ENCODE measurements at regions not wholly inside any gene's neighbourhood (a gene's known extent, or its start where the extent isn't known, plus 50 kb on each side); places are given as distances from the start of the nearest gene placed in this dataset.

DNA sequence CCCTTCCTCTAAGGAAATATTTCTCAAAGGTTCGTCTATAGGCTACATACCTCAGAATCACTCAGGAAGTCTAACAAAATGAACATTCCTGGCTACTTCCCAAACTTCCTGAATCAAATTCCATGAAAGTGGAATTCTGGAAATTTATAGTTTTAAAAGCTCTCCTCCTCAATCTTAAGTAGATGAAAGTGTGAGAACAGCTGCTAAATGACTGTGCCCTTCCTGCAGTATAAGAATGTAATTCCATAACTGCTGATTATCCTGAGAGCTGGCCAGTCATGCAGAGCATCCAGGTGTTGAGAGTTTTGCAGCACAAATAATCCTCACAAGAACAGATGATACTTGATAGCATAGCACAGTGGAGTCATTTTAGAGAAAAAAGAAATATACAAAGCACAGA lies 265.0 kb downstream of the KCNJ3 start:
- Histone ChIP-seq H3K79me1 (ENCODE audit: low read depth, low read length) (no peaks in the 10 kb centered on the region), H3K23ac (ENCODE audit: insufficient read length) (no peak overlapping the region), H4K20me1 (replicated peaks in 1 of 2; ENCODE audit: control insufficient read depth in 1 of 2, insufficient read depth in 2 of 2, low read length in 2 of 2) (no peaks in the 10 kb centered on the region), H3K4me2 (ENCODE audit: insufficient read depth in 1 of 2, low read depth in 2 of 2, low read length in 2 of 2) (no peak overlapping the region), H3K27ac (ENCODE audit: low read depth, low read length) (no peak overlapping the region), H4K91ac (replicated peaks; ENCODE audit: insufficient read length, low read length) (no peak overlapping the region), H4K8ac (ENCODE audit: extremely low read depth, insufficient read depth, low read length) (no peak overlapping the region), H3K9ac (replicated peaks in 1 of 4; ENCODE audit: extremely low read depth in 1 of 4, low read depth in 3 of 4, low read length in 3 of 4) (no peak overlapping the region), H3K4me1 (replicated peaks in 1 of 4; ENCODE audit: control insufficient read depth in 3 of 4, insufficient read depth in 4 of 4, low read length in 3 of 4) (no peaks in the 10 kb centered on the region), H3K56ac (replicated peaks; ENCODE audit: insufficient read length, low read depth, low read length) (no peak overlapping the region), H2BK12ac (ENCODE audit: low read depth, low read length) (no peak overlapping the region), H4K5ac (ENCODE audit: insufficient read length, low read depth, low read length) (no peak overlapping the region), H3K4me3 (ENCODE audit: extremely low read depth in 1 of 4, insufficient read depth in 2 of 4, low read depth in 3 of 4, low read length in 4 of 4) (no peak overlapping the region), H3K36me3 (ENCODE audit: control insufficient read depth in 2 of 4, insufficient read depth in 4 of 4, low read length in 3 of 4) (no peaks in the 10 kb centered on the region), H2BK15ac (ENCODE audit: low read length) (no peak overlapping the region), H3K27me3 (replicated peaks in 1 of 4; ENCODE audit: control insufficient read depth in 3 of 4, extremely low read depth in 1 of 4, insufficient read depth in 3 of 4, low read length in 3 of 4) (no peaks in the 10 kb centered on the region), H3K4ac (replicated peaks; ENCODE audit: insufficient read length, low read depth, low read length) (no peak overlapping the region), H3K79me2 (ENCODE audit: control insufficient read depth in 1 of 2, insufficient read depth in 2 of 2, low read length in 2 of 2) (no peaks in the 10 kb centered on the region), H2BK5ac (ENCODE audit: low read depth, low read length) (no peak overlapping the region), H3K9me3 (ENCODE audit: insufficient read depth in 2 of 2, low read depth in 1 of 2, low read length in 1 of 2) (no peaks in the 10 kb centered on the region), H3K14ac (ENCODE audit: insufficient read length) (no peak overlapping the region), H2AFZ (ENCODE audit: low read length) (no peak overlapping the region), H3K23me2 (ENCODE audit: low read depth, low read length) (no peaks in the 10 kb centered on the region), H3K18ac (ENCODE audit: extremely low read depth, low read length) (no peak overlapping the region), H2BK20ac (ENCODE audit: low read length) (no peak overlapping the region), H2AK5ac (ENCODE audit: low read depth, low read length) (no peak overlapping the region), H2BK120ac (replicated peaks; ENCODE audit: low read depth, low read length) (no peak overlapping the region)
- DNase-seq (ENCODE audit: low read depth in 1 of 2, low spot score in 2 of 2) (no peak), FAIRE-seq (no peak)
- ChIA-PET POLR2A (ENCODE audit: partially characterized antibody) (no interaction called here), CTCF (ENCODE audit: partially characterized antibody) (no interaction called here)
- 94% methylated on average over 1 of the region's 1 CpG; no CpG with 5 or more reads in 1 of the 2 experiments for WGBS, 2 experiments (ENCODE audit: extremely low coverage in 1 of 2, insufficient coverage in 1 of 2, insufficient read length in 1 of 2, insufficient replicate concordance in 2 of 2, low coverage in 1 of 2, low lambda C conversion rate in 2 of 2, missing lambda C conversion rate in 1 of 2)
- TF ChIP-seq HDAC2 (IDR thresholded peaks at IDR 0.05; ENCODE audit: borderline replicate concordance in 1 of 2, low read depth in 2 of 2, low read length in 2 of 2): no peak
- TF ChIP-seq BCL11A (IDR thresholded peaks at IDR 0.05; ENCODE audit: low read depth in 2 of 2, low read length in 2 of 2): no peak
- no peak for TF ChIP-seq JUN (IDR thresholded peaks at IDR 0.05; ENCODE audit: low read depth, low read length)
- TF ChIP-seq SP1 (IDR thresholded peaks at IDR 0.05; ENCODE audit: low read depth, low read length): no peak

Measured in H1 (cell line).